Left cardiac atrium (tissue), 4 donors: ENCODE measurements at regions not wholly inside any gene's neighbourhood (a gene's known extent, or its start where the extent isn't known, plus 50 kb on each side); places are given as distances from the start of the nearest gene placed in this dataset.
"Not testable (repeated sequence)": the region's sequence is repeated elsewhere in the genome, so short reads cannot be mapped to it uniquely, and the experiment has no call there.

Source experiments
- ATAC-seq, 2 donors: fragments of 200-7000 bp; cut with Tn5 transposase; one replicate each; pipeline ENCODE4 v1.9.1; 2020; ENCODE audit warnings: mild to moderate bottlenecking in 2 of 2, moderate library complexity in 2 of 2
- DNase-seq: peaks from one replicate; pipeline ENCODE4 v3.0.0-alpha.2; 2020
- intact Hi-C, 2 donors: fragments of 100-400 bp; cut with DNase I; formaldehyde crosslinking; loops; one replicate each; pipeline versions ENCODE4 v1.14.1 to v1.15.1; 2022 to 2023
- donor health status: DM: no; HTN: yes; CAD: no.
- donor health status: DM: no; HTN: yes; CAD: no; lungs with severe emphysema.
- donor health status: DM: yes; HTN: yes; CAD: no.
- donor health status: Dilated cardiomyopathy.

DNA sequence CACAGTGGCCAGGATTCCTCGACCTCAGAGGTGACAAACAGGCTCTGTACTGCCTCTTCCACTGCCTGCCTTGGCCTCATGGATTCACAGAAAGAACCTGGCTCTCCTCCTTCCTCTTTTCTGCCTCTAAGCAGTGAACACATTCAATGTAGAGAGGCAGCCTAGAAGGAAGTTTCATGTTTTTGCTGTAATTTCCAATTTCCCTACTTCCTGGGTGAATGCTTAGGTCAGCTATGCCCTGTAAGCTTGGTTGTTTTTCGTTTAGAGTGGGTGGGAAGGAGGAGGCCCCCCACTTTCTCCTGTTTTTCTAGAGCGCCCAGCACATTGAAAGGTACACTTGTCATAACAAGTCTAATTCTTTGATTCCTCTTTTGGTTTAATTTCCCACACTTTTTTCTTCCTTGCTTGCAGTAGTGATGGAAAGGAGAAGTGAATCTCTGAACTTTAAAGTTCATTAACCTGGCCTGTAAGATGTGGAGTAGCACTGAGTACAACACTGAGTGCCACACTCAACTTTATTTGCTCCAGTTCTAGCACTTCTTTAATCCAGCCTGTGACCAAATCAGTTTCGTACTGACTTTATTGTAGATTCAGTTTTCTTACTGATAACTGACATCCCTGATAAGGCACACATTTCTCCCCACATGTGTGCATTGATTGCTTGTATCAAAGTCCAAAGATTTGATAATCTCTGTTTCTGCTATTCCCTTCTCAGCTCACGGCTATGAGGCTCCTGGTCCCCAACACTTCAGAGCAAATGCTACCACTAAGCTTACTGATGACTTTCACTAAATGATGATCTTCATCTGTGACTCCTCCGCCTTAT, 100.0 kb upstream of the MAN1A1 start:
- peak in 1 of 2 donors; percentile 40 for ATAC-seq
- no peak for DNase-seq
- intact Hi-C loops = no loop called here

DNA sequence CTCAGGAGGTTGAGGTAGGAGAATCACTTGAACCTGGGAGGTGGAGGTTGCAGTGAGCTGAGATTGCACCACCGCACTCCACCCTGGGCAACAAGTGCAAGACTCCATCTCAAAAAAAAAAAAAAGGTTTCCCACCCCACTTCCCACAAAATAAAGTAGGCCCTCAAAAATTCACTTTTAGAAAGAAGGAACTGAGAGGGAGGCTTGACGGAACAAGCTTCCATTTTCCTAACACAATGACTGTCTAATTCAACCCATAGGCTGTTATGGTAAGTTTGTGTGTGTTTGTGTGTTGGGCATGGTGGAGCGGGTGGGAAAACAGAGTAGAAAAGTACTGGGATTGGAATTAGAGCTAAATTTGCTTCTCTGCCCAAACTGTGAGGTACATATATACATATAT, 98.4 kb upstream of the MAN1A1 start:
- intact Hi-C loops = no loop called here
- ATAC-seq = no peak
- no peak for DNase-seq

DNA sequence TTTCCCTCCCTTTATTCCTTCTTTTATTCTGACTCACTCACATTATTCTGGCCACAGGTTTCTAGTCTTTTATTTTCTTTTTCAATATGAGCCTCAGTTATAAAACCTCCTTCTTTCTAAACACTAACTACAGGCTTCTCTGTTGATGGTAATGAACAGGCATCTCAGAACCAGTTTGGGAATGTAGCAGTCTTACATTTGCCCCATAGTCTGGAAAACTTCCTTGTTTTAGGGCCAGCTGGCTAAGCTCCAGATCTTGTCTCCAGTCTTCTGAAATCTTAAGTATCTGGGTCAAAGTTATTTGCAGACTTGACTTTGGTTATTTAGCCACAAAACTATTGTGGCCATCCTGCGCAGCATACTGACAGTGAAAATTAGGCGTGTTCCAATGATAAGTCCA, 97.0 kb upstream of the MAN1A1 start:
- intact Hi-C loops = no loop called here
- DNase-seq (peak; percentile 41), ATAC-seq (peak; percentile 55 to 77)

DNA sequence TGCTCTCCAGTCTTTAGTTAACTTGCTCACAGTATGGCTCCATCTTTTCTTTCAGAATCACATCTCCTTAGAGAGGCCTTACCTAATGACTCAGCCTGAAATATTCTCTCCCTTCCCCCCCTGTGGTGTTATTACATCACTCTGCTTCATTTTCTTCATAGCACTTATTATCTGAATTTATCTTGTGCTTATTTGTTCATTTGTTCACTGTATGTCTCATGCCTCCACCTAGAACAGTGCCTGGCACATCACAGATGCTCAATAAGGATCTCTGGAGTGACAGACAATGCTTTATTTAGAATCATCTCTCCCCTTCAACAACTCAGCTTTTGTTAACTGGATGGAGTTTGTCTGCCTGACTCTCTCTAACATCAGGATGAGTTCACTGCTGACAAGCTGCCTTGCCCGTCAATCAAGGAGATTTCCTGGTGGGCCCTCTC, 96.6 kb upstream of the MAN1A1 start:
- DNase-seq = no peak
- ATAC-seq = peak; percentile 43 to 79
- intact Hi-C loops = no loop called here

DNA sequence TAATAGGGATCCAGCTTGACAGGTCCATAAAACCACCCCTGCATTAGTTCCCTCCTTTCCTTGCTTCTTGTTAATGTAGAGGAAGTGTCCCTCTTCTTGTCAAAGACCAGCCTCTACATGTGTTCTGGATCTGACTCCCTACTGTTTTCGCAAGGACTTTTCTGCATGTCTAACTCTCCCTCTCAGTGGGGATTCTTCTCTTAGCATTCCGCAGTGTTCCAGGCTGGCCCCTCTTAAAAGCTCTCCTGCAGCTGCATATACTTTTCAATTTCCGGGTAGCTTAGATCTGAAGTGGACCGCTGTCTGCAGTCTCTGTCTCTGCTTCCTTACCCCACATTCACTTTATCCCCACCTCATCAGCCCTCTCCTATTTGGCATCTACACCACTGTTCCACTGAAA, 96.1 kb upstream of the MAN1A1 start:
- intact Hi-C loops = no loop called here
- DNase-seq = no peak
- ATAC-seq = no peak

DNA sequence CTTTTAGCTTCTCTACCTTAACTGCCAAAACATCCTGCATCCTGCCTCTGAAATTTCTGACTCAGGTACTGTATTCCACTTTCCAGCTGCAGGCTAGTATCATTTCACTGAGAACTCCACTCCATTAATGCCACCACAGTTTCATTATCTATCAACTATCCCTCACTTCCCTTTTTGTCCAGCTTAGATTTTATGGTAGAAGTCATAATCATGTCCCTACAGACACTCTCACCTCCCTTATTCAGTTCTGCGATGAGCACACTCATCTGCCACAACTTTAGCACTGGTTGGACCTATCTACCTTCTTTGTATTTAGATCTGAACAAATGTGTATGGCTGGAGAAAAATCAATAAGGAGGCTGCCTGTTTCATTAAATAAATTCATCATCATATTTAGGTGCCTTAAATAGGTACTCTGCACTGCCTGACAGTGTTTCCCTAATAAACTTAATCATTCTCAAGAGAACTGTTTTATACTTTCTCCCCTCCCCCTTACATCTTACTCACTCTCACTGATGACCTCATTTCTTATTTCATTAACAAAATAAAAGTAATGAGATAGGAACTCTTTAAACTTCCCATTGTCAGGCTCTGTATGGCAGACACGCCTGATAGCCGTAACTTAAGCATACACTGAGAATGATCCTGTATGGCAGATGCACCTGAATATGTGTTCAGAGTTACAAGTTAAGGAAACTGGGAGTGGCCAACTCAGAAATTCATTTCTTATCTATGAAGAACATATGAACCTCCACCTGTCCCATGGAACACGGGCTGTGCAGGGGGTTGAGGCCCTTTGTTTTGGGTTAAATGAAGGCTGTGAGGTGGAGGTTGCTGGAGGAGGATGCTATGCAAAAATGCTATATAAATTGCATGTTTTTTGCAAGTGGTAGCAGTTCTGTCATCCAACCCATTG, 95.3 kb upstream of the MAN1A1 start:
- DNase-seq (no peak), ATAC-seq (no peak)
- intact Hi-C loops = no loop called here

DNA sequence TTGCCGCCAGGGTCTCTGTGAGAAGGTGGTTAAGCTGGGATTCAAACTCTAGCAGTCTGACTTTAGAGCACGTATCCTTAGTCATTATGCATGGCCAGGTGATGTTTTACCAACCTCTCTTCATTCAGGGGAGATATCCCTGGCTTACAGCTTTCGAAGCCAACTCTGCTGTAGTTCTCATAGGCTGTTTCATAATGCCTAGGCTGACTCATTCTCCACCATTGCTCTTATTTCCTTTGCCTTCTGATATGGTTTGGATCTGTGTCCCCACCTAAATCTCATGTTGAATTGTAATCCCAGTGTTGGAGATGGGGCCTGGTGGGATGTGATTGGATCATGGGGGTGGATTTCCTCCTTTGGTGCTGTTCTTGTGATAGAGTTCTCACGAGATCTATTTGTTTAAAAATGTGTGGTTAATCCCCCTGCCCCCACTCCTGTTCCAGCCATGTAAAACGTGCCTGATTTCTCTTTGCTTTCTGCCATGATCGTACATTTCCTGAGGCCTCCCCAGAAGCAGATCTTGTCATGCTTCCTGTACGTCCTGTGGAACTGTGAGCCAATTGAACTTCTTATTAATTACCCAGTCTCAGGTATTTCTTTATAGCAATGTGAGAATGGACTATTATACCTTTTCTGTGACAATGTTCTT, 94.6 kb upstream of the MAN1A1 start:
- DNase-seq (no peak), ATAC-seq (no peak)
- intact Hi-C loops = no loop called here

DNA sequence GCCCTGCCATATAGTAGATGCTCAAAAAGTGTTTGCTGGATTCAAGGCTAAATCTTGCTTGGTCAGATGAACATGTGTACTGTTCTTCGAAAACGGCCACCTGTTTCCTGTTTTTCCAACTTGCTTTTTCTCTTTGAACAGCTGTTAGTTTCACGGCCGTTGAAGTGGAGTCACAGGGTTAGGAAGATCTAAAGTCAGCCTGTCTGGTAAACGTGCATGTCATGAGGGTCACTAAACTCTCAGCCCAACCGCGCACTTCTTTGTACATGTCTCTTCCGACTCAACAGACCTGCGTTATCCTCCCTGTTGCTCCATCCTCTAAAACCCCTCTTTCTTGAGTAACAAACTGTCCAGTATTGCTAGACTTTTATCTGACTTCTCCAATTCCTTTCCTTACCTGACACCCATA, 93.2 kb upstream of the MAN1A1 start:
- DNase-seq (no peak), ATAC-seq (peak; percentile 22 to 51)
- intact Hi-C loops = no loop called here

DNA sequence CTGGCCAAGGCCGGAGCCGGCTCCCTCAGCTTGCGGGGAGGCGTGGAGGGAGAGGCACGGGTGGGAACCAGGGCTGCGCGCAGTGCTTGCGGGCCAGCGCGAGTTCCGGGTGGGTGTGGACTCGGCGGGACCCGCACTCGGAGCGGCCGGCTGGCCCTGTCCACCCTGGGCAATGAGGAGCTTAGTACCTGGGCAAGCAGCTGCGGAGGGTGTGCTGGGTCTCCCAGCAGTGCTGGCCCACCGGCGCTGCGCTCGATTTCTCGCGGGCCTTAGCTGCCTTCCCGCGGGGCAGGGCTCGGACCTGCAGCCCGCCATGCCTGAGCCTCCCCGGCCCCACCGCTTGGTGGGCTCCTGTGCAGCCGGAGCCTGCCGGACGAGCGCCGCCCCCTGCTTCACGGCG, 91.4 kb upstream of the MAN1A1 start:
- ATAC-seq = no peak
- DNase-seq = no peak
- intact Hi-C loops = no loop called here

DNA sequence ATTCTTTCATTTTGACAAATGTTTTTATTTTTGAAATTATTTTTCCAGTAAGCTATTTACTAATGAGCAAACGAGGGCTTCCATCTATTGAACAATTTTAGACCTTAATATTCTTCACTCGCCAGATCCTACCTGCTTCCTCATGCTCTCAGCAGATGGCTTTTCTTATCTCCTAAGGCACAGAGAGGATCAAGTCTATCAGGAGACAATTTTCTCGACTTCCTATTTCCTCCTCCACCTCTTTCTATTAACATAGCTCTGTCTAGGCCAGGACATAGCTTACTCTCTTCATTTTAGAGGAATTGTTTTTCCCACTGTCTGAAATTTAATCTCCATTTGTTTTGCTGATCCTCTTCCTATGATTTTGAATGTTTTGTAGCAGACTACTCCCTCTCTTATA, 87.0 kb upstream of the MAN1A1 start:
- intact Hi-C loops = no loop called here
- no peak for ATAC-seq
- DNase-seq = no peak

DNA sequence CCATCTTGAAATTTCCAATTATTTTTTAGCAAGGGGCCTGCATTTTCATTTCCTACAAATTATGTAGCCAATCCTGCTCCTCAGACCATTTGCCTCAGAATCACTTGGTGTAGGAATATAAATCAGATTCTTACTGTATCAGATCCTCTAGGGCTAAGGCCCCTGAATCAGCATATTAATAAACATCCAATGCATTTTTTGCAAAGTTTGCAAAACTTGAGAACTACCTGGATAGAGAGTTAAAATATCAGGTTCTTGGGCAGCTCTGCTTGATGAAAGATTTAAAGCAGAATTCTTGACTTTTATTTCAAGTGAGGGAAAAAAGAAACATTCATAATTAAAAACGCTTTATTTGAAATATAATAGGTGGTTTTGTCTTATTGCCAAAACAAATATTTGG, 82.2 kb upstream of the MAN1A1 start:
- DNase-seq (no peak), ATAC-seq (no peak)
- intact Hi-C loops = no loop called here

DNA sequence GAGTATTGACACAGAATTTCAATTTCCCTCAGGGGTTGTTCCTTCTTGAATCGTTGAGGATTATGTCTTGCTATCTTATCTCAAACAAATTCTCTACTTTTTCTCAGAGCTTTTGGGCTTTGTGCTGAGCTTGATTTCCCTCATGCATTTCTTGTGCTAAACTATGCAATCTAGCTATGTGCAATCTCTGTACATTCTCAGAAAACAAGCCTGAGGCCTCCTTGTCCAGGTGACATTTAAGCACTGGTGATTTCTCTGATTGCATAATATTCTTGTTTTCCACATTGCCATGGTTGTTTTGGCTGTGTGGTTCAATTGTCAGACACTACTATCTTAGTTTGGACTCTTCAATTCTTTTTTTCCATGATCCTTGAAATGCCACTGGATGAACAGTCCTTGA, 81.2 kb upstream of the MAN1A1 start:
- DNase-seq (no peak), ATAC-seq (no peak)
- intact Hi-C loops = no loop called here

DNA sequence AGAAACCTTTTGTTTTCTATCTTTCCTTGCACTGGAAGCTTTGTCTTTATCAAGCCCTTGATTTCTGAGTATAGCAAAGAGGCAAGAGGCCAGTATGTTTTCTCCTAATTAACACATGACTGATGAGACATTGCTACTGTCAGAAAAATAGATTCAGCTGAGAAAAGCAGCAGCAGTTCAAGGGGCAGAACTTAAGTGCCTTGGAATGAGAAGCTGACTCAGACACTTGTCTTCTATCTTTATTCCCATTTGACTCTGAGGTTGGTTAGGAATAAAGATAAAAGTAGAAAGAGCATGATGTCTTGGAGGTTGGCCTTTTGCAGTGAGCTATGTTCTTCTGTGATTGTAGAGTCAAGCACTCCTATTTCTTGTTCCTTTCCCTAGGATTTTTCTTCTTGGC, 79.1 kb upstream of the MAN1A1 start:
- intact Hi-C loops = no loop called here

DNA sequence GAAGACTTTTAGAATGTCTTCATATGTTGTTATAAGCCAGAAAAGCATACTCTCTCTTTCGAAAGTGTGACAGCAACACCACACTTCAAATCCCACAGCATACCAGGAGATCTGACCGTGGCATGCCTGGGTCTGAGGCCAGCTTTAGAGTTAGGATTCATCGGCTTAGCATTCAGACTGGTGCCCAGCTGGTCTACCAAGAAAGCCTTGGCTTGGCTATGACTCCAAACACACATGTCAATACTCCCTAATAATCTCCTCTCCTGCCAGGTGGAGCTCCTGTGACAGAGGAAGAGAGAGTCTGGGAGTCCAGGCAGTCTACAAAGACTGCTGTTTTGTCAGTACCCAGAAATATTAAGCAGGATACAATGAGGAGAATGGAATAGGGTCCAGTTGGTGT, 77.1 kb upstream of the MAN1A1 start:
- ATAC-seq (no peak), DNase-seq (no peak)
- intact Hi-C loops = no loop called here

More for the DNA sequence above, 79.1 kb upstream of the MAN1A1 start:
- DNase-seq = no peak
- no peak for ATAC-seq

DNA sequence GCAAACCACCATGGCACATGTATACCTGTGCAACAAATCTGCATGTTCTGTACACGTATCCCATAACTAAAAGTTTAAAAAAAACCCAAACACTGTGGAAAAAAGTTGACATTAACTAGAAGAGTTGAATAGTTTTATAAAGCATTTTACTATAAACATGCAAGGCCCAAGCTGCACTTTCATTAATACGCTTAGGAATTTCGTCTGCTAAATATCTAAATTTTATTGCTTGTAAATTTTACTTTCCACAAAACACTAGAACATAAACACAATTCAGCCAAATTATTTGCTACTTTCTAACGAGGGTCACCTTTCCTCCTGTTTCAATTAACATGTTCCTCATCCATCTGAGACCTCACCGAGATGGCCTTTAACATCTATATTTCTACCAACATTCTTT, 74.4 kb upstream of the MAN1A1 start:
- intact Hi-C loops = no loop called here
- DNase-seq (no peak), ATAC-seq (no peak)

DNA sequence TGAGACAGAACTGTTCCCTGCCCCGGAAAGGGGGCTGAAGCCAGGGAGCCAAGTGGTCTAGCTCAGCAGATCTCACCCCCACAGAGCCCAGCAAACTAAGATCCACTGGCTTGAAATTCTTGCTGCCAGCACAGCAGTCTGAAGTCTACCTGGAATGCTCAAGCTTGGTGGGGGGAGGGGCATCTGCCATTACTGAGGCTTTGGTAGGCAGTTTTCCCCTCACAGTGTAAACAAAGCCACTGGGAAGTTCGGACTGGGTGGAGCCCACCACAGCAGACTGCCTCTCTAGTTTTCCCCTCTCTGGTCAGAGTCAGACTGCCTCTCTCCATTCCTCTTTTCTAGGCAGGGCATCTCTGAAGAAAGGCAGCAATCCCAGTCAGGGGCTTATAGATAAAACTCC, 68.5 kb upstream of the MAN1A1 start:
- DNase-seq, intact Hi-C loops: not testable (repeated sequence)

DNA sequence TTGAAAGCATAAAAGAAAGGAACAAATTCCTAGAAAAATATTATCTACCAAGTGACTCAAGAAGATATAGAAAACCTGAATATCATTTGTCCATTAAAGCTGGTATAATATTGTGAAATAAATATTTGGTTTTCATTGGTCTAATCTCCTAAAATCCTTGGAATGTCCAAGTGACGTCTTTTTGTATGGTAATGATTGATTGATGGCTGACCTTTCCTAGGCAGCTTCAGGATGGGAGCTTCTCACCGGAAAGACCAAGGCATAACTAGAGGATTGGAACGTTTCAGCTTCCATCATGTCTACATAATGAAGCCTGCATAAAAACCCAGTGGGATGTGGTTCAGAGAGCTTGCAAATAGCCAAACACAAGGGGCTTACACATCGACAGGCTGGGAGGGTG, 57.6 kb upstream of the MAN1A1 start:
- intact Hi-C loops = no loop called here

More for the DNA sequence above, 68.5 kb upstream of the MAN1A1 start:
- not testable (repeated sequence) for ATAC-seq

DNA sequence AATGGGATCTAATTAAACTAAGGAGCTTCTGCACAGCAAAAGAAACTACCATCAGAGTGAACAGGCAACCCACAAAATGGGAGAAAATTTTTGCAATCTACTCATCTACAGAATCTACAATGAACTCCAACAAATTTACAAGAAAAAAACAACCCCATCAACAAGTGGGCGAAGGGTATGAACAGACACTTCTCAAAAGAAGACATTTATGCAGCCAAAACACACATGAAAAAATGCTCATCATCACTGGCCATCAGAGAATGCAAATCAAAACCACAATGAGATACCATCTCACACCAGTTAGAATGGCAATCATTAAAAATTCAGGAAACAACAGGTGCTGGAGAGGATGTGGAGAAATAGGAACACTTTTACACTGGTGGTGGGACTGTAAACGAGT, 55.6 kb upstream of the MAN1A1 start:
- ATAC-seq, DNase-seq, intact Hi-C loops: not testable (repeated sequence)

More for the DNA sequence above, 57.6 kb upstream of the MAN1A1 start:
- DNase-seq = no peak
- no peak for ATAC-seq
